ENCODE measurements at regions not wholly inside any gene's neighbourhood (a gene's known extent, or its start where the extent isn't known, plus 50 kb on each side); places are given as distances from the start of the nearest gene placed in this dataset.
A peak's percentile ranks its signal among the peaks of the same experiment; 100 is the strongest.
"Not testable (repeated sequence)": the region's sequence is repeated elsewhere in the genome, so short reads cannot be mapped to it uniquely, and the experiment has no call there.

- peak; percentile 73 for DNase-seq (ENCODE audit: low spot score)
Observed at GRCh38 chr7:94706996-94707740, 51.2 kb upstream of the SGCE start.

- DNase-seq (ENCODE audit: low spot score) = peak; percentile 2
Observed at GRCh38 chr7:94710256-94710655, 54.3 kb upstream of the SGCE start.

- not testable (repeated sequence) for DNase-seq (ENCODE audit: low spot score)
Observed at GRCh38 chr7:94722360-94722759, 66.4 kb upstream of the SGCE start.

- DNase-seq (ENCODE audit: low spot score) = not testable (repeated sequence)
Observed at GRCh38 chr7:94728893-94729292, 73.0 kb upstream of the SGCE start.

- DNase-seq (ENCODE audit: low spot score) = no peak
Observed at GRCh38 chr7:94738071-94738470, 82.1 kb upstream of the SGCE start.

DNA sequence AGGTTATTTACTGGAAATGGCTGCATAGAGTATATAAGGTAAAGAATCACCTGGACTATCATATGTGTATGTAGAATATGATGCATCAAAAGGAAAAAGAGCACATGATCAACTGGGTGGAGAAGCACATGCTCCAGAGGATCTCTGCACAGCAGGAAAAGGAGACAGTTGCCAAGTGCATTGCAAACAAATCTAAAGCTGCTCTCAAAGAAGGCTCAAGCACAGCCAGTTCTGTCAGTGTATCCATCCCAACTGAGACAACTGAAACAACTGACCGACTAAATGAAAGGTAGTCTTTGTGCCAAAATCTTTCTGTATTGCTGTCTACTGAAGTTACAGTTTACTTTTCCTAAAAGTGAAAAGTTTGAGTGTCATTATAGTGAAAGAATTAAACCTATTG, 83.2 kb upstream of the SGCE start:
- DNase-seq (ENCODE audit: low spot score) = no peak

DNA sequence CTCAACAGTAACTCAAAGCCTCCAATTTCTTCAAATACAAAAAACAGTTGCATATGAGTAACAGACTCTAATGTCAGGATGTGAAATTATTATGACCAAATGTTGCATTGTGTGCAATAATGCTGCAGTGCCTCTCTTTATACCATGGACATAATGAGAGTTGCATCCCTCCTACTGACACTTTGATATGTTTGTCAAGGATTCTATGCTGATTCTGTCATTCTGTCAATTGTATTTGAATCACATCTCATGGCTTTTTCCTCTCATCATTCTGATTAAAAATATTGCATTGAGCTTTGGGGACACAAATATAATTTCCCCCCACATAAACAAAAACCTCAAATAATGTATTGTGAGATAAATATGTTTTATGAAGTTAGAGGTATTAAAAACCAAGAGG, 84.6 kb upstream of the SGCE start:
- DNase-seq (ENCODE audit: low spot score) = no peak

- no peak for DNase-seq (ENCODE audit: low spot score)
Observed at GRCh38 chr7:94741179-94741578, 85.2 kb upstream of the SGCE start.

- DNase-seq (ENCODE audit: low spot score) = peak; percentile 4
Observed at GRCh38 chr7:94748376-94748775, 92.4 kb upstream of the SGCE start.

- no peak for DNase-seq (ENCODE audit: low spot score)
Observed at GRCh38 chr7:94760446-94761100, 104.6 kb upstream of the SGCE start.

- no peak for DNase-seq (ENCODE audit: low spot score)
Observed at GRCh38 chr7:94761451-94761850, 105.5 kb upstream of the SGCE start.

GRCh38 chr7:94763268-94763667, 107.3 kb upstream of the SGCE start:
- no peak for DNase-seq (ENCODE audit: low spot score)

DNA sequence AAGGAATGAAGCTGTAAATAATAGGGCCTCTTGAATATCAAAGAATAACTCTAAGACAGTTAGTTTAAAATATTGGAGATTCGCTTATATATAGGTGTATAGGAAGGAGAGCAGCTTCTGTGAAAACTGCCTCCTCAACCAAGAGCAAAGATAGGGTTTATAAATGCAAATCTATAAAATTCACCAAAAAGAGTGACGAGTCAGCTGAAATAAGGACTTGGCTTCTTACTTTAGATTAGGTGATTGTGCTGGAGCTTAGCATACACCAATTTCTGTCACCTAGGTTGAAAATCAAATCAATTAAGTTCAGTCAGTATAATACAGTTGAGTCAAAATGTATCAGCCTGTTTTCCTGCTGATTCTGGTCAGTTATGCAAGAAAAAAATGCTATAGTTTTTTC, 113.8 kb upstream of the SGCE start:
- no peak for DNase-seq (ENCODE audit: low spot score)

- no peak for DNase-seq (ENCODE audit: low spot score)
Observed at GRCh38 chr7:94778711-94779459, 123.0 kb upstream of the SGCE start.

DNA sequence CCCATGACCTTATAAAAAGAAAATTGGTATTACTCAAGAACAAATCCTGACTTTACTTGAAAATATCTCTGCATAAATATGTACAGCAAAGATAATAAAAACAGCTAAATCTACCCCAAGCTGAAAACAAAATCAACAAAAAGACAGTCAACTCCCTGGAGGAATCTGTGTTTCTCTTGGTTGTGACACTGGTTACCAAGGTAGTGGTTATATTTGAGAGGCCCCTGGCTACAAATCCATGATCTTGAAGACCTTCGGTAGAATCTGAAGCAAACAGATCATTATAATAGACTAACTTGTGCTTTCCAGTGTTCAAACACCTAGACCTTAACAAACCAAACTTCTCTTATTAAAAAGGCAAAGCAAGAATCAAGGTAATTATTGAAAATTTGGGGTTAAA, 123.9 kb upstream of the SGCE start:
- no peak for DNase-seq (ENCODE audit: low spot score)

- no peak for DNase-seq (ENCODE audit: low spot score)
Observed at GRCh38 chr7:94781236-94781635, 125.3 kb upstream of the SGCE start.

GRCh38 chr7:94782777-94783176, 124.6 kb upstream of the PPP1R9A start:
- no peak for DNase-seq (ENCODE audit: low spot score)

DNA sequence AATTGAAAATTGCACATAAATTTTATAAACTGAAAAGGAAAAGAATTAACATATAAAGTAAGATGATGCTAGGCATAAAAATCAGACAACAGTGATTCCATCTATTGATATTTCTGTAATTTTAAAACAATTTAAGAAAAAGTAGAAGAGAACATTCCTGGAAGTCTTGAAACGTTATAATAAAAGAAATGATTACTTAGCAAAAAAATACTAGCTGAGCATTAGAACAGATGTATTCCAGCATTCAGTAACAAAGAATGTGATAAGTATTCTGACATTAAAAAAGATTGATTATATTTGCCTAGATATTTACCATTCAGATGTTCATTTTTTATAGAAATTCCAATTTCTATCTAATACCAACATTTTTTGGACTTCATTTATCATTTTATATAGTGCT, 120.1 kb upstream of the PPP1R9A start:
- no peak for DNase-seq (ENCODE audit: low spot score)

DNA sequence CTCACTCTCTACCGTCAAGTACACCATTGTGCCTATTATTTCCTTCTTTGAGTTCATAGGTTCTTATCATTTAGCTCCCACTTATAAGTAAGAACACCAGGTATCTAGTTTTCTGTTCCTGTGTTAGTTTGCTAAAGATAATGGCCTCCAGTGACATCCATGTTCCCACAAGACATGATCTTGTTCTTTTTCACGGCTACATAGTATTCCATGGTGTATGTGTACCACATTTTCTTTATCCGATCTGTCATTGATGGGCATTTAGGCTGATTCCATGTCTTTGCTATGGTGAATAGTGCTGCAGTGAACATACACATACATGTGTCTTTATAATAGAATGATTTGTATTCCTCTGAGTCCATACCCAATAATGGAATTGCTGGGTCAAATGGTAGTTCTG, 119.0 kb upstream of the PPP1R9A start:
- DNase-seq (ENCODE audit: low spot score) = not testable (repeated sequence)

GRCh38 chr7:94792241-94792640, 115.2 kb upstream of the PPP1R9A start:
- no peak for DNase-seq (ENCODE audit: low spot score)

- not testable (repeated sequence) for DNase-seq (ENCODE audit: low spot score)
Observed at GRCh38 chr7:94797404-94797803, 110.0 kb upstream of the PPP1R9A start.

- DNase-seq (ENCODE audit: low spot score) = no peak
Observed at GRCh38 chr7:94803821-94804220, 103.6 kb upstream of the PPP1R9A start.

DNA sequence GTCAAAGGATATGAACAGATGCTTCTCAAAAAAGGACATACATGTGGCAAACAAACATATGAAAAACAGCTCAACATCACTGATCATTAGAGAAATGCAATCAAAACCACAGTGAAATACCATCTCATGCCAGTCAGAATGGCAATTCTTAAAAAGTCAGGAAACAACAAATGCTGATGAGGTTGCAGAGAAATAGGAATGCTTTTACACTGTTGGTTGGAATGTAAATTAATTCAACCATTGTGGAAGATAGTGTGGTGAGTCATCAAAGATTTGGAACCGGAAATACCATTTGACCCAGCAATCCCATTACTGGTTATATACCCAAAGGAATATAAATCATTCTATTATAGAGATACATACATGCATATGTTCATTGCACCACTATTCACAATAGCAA, 98.7 kb upstream of the PPP1R9A start:
- not testable (repeated sequence) for DNase-seq (ENCODE audit: low spot score)

Measured in kidney tubule cell (primary cell).